Retinal pigment epithelial cell (primary cell): ENCODE measurements at regions not wholly inside any gene's neighbourhood (a gene's known extent, or its start where the extent isn't known, plus 50 kb on each side); places are given as distances from the start of the nearest gene placed in this dataset.

Source experiments
- DNase-seq: peaks from one replicate; pipeline ENCODE4 v3.0.0-alpha.2; 2010; ENCODE audit warnings: low read depth
- H3K4me3 ChIP-seq: 2 replicates; pipeline ENCODE4 v1.5.1; 2011; ENCODE audit warnings: mild to moderate bottlenecking, low read length, control low read depth, moderate library complexity
- TF ChIP-seq, protein P1 (sequence below): conservative IDR thresholded peaks from 2 replicates; pipeline ENCODE4 v1.5.1; 2011; ENCODE audit warnings: low read depth, low read length, control low read depth, inconsistent platforms

DNA sequence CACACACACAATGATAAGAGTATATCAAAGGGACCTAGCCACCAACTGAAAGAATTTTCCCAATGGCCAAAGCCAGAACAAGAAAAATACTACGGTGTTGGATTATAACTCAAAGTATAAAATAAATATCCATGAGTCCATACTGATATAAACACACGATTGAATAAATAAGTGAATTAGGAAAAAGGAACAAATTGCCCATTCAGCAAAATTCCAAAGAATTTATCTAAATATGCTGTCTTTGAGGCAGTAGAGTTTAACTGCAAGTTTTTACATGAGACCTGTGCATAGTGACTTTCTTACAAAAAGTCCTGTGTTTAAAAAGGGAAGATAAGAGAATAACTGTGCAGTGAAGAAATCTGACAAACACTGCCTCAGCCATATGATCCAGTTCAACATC, 278.8 kb upstream of the PPARGC1A start:
- H3K4me3 ChIP-seq: no peak overlapping the region
- TF ChIP-seq, protein P1, sequence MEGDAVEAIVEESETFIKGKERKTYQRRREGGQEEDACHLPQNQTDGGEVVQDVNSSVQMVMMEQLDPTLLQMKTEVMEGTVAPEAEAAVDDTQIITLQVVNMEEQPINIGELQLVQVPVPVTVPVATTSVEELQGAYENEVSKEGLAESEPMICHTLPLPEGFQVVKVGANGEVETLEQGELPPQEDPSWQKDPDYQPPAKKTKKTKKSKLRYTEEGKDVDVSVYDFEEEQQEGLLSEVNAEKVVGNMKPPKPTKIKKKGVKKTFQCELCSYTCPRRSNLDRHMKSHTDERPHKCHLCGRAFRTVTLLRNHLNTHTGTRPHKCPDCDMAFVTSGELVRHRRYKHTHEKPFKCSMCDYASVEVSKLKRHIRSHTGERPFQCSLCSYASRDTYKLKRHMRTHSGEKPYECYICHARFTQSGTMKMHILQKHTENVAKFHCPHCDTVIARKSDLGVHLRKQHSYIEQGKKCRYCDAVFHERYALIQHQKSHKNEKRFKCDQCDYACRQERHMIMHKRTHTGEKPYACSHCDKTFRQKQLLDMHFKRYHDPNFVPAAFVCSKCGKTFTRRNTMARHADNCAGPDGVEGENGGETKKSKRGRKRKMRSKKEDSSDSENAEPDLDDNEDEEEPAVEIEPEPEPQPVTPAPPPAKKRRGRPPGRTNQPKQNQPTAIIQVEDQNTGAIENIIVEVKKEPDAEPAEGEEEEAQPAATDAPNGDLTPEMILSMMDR: no peak
- DNase-seq: no peak

DNA sequence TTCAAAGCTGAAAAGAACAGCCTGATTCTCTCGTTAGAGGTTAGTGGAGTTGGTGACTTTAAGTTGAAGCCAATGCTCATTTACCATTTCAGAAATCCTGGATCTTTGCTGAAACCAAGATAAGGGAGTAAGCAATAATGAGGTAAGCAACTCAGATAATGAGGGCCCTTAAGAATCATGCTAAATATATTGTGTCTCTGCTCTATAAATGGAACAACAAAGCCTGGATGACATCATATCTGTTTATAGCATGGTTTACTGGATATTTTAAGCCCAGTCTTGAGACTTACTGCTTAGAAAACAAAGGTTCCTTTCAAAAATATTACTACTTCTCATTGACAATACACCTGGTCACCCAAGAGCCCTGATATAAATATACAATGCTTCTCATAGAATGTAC, 276.7 kb upstream of the PPARGC1A start:
- H3K4me3 ChIP-seq: no peak overlapping the region
- TF ChIP-seq, protein P1: no peak
- DNase-seq: no peak

DNA sequence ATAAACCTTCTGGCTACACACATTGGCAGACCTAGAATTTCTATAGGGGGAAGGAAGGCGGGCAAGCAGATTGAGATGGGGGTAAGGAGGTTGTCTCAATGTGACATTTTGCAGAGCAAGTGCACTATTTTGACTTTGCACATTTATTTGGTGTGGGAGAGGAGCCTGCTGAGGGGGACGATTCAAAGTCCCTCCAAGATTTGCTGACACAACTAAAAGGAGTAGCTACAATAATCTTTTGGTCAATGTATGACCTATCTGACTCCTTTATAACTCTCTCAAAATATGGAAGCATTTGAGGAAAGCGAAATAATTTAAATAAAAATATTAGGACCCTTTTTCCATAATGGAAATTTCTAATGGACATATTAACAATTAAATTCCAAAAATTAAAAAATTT, 274.9 kb upstream of the PPARGC1A start:
- DNase-seq: no peak
- no peak overlapping the region for H3K4me3 ChIP-seq
- TF ChIP-seq, protein P1: no peak

DNA sequence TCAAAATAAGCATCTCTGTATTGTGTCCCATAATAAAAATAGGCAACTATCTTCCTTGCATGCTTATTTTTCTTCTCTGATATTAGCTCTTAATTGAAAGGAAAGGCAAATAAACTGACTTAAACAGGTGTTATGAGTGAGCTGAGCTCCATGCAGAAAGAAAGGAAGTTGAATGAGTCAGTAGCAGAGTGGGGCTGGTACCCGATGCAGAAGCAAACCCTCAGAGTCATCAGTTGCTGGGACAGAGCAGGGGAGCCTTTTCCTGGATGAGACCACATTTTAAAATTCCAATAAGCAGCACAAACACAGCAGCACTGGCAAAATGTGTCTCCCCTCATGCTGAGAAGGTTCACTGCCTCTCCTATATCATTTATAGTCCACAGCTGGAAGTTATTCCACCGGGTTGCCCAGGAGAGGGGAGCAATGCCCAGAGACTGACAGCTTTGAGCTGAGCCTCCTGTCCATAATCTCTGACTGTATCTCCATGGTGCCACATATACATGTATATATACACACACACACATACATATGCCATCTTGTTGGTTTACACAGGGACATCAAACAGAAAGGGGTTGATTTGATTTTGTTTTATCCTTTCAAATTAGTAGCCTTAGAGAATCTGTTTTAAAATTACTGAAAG, 274.3 kb upstream of the PPARGC1A start:
- TF ChIP-seq, protein P1: no peak
- no peak overlapping the region for H3K4me3 ChIP-seq
- DNase-seq: no peak

DNA sequence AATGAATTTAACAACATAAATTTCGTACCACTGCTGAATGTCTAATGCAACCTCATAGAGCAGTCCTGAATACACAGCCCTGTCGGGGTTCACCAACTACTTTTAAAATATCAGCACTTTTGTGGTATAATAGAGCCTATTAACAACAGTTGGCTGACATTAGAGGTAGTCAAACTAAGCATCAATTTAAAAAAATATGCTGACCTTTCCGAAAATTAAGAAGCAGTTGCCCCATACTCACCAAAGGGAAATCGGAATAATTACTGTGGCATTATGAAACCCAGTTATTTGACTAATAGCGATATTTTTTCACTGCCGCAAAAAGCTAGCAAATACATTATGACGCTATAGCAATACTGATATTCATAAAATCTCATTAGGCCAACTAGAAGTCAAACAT, 273.5 kb upstream of the PPARGC1A start:
- TF ChIP-seq, protein P1: no peak
- H3K4me3 ChIP-seq: no peak overlapping the region
- DNase-seq: no peak

DNA sequence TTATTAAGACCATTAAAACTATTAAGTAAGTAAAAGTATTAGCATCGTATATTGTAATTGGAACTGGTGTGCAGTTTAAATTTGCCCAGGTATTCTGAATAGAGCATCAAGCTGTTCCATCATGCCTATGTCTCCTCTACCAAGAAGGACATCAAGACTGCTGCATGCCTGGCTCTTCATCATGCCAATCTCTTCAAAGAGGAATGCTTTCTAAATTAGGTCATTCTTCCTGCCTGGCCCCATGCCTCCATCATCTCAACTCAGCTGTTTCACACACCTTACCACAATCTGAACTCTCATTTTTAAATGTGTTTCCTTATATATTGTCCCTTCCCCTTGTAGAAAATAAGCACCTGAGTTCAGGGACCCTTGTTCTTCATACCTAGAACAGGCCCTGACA, 270.5 kb upstream of the PPARGC1A start:
- DNase-seq: no peak
- TF ChIP-seq, protein P1: no peak
- H3K4me3 ChIP-seq: no peak overlapping the region

DNA sequence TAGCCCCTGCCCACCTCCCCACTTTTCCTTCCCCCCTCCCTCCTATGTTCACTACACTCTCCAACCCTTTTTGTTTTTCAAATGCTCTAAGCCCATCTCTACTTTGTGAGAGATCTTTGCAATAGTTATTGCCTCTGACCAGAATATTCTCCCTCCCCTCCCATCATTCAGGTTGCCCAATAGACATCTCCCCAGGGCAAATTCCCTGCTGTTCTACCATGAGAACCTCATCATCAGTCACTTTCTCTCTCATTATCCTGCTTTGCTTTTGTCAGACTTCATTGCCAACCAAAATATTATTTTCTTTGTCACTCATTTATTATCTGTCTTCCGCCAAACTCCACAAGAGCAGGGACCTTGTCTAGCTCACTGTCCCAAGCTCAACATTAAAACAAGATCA, 268.2 kb upstream of the PPARGC1A start:
- no peak overlapping the region for H3K4me3 ChIP-seq
- TF ChIP-seq, protein P1: no peak
- no peak for DNase-seq
